ENCODE measurements at regions not wholly inside any gene's neighbourhood (a gene's known extent, or its start where the extent isn't known, plus 50 kb on each side); places are given as distances from the start of the nearest gene placed in this dataset.
"Not testable (repeated sequence)": the region's sequence is repeated elsewhere in the genome, so short reads cannot be mapped to it uniquely, and the experiment has no call there.

DNA sequence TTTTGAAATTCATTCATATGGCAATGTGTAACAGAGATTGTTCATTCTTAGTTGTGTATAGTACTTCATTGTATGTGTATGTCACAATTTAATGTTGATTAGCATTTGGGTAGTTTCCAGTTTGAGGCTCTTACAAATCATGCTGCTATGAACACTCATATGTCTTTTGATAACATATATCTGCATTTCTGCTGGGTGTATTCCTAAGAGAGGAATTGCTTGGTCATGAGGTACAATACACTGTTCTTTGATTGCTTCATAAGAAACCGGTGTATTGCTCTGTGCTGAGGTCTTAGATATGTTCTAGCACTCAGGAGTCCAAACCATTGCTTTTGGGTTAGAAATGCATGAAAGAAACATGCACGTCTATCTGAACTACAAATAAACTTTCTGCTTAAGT is 492.9 kb upstream of the JAG1 start:
- Histone ChIP-seq H3K27me3 (no peaks in the 10 kb centered on the region), H3K4me3 (no peak overlapping the region), H3K36me3 (no peaks in the 10 kb centered on the region), H4K20me1 (no peaks in the 10 kb centered on the region), H3K4me1 (no peaks in the 10 kb centered on the region), H3K9ac (no peak overlapping the region), H3K27ac (no peak overlapping the region), H3K9me3 (no peaks in the 10 kb centered on the region), H3K4me2 (no peak overlapping the region)
- TF ChIP-seq Cebpa-rat (IDR thresholded peaks at IDR 0.05), result no peak

GRCh38 chr20:11168026-11168425 is 494.2 kb upstream of the JAG1 start:
- TF ChIP-seq Cebpa-rat (IDR thresholded peaks at IDR 0.05), result no peak
- Histone ChIP-seq H4K20me1 (no peaks in the 10 kb centered on the region), H3K4me3 (no peak overlapping the region), H3K4me2 (no peak overlapping the region), H3K27me3 (no peaks in the 10 kb centered on the region), H3K36me3 (no peaks in the 10 kb centered on the region), H3K4me1 (no peaks in the 10 kb centered on the region), H3K9ac (no peak overlapping the region), H3K9me3 (no peaks in the 10 kb centered on the region), H3K27ac (no peak overlapping the region)

GRCh38 chr20:11170025-11170424 is 496.2 kb upstream of the JAG1 start:
- Histone ChIP-seq H3K4me2 (no peak overlapping the region), H3K4me3 (no peak overlapping the region), H3K36me3 (no peaks in the 10 kb centered on the region), H3K9me3 (no peaks in the 10 kb centered on the region), H3K27ac (no peak overlapping the region), H3K27me3 (no peaks in the 10 kb centered on the region), H3K4me1 (no peaks in the 10 kb centered on the region), H4K20me1 (no peaks in the 10 kb centered on the region), H3K9ac (no peak overlapping the region)
- TF ChIP-seq Cebpa-rat (IDR thresholded peaks at IDR 0.05), result no peak

- no peak overlapping the region for H3K27ac ChIP-seq
- no peak overlapping the region for H3K4me3 ChIP-seq
- no peaks in the 10 kb centered on the region for H3K27me3 ChIP-seq
- H3K9ac ChIP-seq, result no peak overlapping the region
- no peaks in the 10 kb centered on the region for H3K36me3 ChIP-seq
- no peak for TF ChIP-seq Cebpa-rat (IDR thresholded peaks at IDR 0.05)
- no peaks in the 10 kb centered on the region for H4K20me1 ChIP-seq
- no peaks in the 10 kb centered on the region for H3K9me3 ChIP-seq
- H3K4me2 ChIP-seq, result no peak overlapping the region
- no peaks in the 10 kb centered on the region for H3K4me1 ChIP-seq
Measured at GRCh38 chr20:11170565-11170964, 496.8 kb upstream of the JAG1 start.

DNA sequence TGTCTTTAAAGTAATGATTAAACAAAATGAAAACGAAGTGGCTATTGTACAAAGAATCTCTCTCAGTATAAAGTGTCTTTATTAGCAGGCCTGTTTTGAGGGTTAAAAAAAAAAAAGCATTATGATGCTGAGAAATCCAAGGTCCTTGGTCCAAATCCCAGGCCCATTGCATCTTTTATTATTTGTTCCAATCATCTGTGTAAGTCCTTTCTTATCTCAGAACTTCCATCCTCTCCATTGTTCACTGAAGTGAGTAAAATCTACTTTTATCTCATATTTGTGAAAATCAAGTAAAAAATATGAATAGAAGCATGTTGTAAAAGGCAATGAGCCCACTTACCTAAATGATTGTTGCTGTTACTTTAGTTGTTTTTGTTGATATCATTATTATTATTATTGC is 499.1 kb upstream of the JAG1 start:
- no peaks in the 10 kb centered on the region for H3K9me3 ChIP-seq
- no peak overlapping the region for H3K4me2 ChIP-seq
- H4K20me1 ChIP-seq, result no peaks in the 10 kb centered on the region
- H3K36me3 ChIP-seq, result no peaks in the 10 kb centered on the region
- TF ChIP-seq Cebpa-rat (IDR thresholded peaks at IDR 0.05), result no peak
- no peak overlapping the region for H3K27ac ChIP-seq
- no peak overlapping the region for H3K9ac ChIP-seq
- no peaks in the 10 kb centered on the region for H3K27me3 ChIP-seq
- no peaks in the 10 kb centered on the region for H3K4me1 ChIP-seq
- no peak overlapping the region for H3K4me3 ChIP-seq

DNA sequence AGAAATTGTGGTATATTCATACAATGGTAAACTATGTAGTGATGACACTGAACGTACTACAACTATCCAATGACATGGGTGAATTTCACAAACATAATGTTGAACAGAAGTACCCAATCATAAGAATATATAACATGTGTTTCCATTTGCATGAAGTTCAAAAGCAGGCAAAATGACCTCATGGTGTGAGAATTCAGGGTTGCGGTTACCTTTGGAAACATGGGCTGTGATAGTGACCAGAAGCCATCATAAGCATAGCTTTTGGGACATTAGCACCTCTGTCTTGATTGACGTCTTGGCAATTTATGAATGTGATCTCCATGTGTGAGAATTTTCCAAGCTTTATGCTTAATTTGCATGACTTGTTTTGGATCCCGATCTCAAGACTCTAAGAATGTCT is 500.1 kb upstream of the JAG1 start:
- Histone ChIP-seq H3K36me3 (no peaks in the 10 kb centered on the region), H3K27me3 (no peaks in the 10 kb centered on the region), H3K4me1 (no peaks in the 10 kb centered on the region), H3K27ac (no peak overlapping the region), H3K4me3 (no peak overlapping the region), H3K4me2 (no peak overlapping the region), H4K20me1 (no peaks in the 10 kb centered on the region), H3K9ac (no peak overlapping the region), H3K9me3 (no peaks in the 10 kb centered on the region)
- no peak for TF ChIP-seq Cebpa-rat (IDR thresholded peaks at IDR 0.05)

DNA sequence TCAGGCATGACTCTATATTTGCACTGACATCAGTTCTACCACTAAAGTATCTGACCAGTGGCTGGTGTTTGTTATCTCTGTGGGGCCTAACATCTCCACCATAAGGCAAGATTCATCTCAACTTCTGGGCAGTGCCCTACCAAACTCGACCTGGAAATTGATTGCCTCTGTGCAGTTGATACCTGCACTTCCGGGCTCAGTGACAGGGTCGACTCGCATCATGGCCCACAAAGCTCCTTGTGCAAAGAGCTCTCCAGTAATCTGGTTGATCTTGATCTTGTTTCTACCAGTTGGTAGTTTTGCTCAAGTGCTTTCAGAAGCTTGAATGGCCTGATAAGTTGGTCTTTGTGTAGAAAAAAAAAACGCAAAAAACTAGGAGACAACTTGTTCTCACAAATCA is 501.1 kb upstream of the JAG1 start:
- H3K36me3 ChIP-seq, result no peaks in the 10 kb centered on the region
- no peak overlapping the region for H3K27ac ChIP-seq
- TF ChIP-seq Cebpa-rat (IDR thresholded peaks at IDR 0.05), result no peak
- no peaks in the 10 kb centered on the region for H3K27me3 ChIP-seq
- H3K9me3 ChIP-seq, result no peaks in the 10 kb centered on the region
- H4K20me1 ChIP-seq, result no peaks in the 10 kb centered on the region
- H3K4me1 ChIP-seq, result no peaks in the 10 kb centered on the region
- H3K9ac ChIP-seq, result no peak overlapping the region
- H3K4me2 ChIP-seq, result no peak overlapping the region
- H3K4me3 ChIP-seq, result no peak overlapping the region

- no peak for TF ChIP-seq Cebpa-rat (IDR thresholded peaks at IDR 0.05)
- no peak overlapping the region for H3K4me2 ChIP-seq
- no peaks in the 10 kb centered on the region for H3K27me3 ChIP-seq
- H3K9me3 ChIP-seq, result peaks cover 6% of the 10 kb centered on the region; the same call in 1 of the 2 replicates
- H3K4me1 ChIP-seq, result no peaks in the 10 kb centered on the region
- H3K36me3 ChIP-seq, result no peaks in the 10 kb centered on the region
- no peaks in the 10 kb centered on the region for H4K20me1 ChIP-seq
- no peak overlapping the region for H3K27ac ChIP-seq
- no peak overlapping the region for H3K4me3 ChIP-seq
- H3K9ac ChIP-seq, result no peak overlapping the region
Measured at GRCh38 chr20:11176431-11176830, 502.6 kb upstream of the JAG1 start.

DNA sequence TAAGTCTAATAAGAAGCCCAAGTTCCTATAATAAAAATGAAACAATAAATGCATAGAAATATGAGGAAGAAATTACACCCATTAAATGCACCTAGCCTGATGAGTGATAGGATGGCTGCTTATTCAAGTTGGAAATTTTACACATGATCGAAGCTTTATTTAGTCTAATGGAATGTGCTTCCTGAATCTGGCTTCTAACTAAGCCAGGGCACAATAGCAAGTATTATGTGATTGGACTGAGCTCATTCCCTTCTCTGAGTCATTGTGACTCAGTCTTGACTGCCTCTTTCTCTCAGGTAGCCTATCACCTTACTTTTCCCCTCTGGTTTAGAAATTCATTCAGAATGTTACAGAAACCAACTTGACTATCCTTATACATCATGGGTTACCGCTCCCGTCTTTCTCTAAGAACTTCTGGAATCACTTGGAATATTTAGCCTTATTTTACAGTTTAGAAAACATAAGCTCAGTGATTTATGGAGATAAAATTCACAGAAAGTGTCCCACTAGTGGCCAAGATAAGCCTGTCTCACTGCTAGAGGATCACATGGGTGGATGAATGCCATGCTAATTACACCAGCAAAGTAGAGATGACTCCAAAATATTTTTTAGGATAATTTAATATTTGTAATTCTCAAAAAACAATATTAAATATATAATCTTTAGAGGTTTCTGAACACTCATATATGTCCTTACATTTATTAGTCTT is 505.3 kb upstream of the JAG1 start:
- no peaks in the 10 kb centered on the region for H4K20me1 ChIP-seq
- H3K27ac ChIP-seq, result no peak overlapping the region
- no peak for TF ChIP-seq Cebpa-rat (IDR thresholded peaks at IDR 0.05)
- no peaks in the 10 kb centered on the region for H3K27me3 ChIP-seq
- H3K36me3 ChIP-seq, result no peaks in the 10 kb centered on the region
- H3K9me3 ChIP-seq, result peaks cover 6% of the 10 kb centered on the region; the same call in 1 of the 2 replicates
- H3K9ac ChIP-seq, result no peak overlapping the region
- no peaks in the 10 kb centered on the region for H3K4me1 ChIP-seq
- no peak overlapping the region for H3K4me2 ChIP-seq
- H3K4me3 ChIP-seq, result no peak overlapping the region

- Histone ChIP-seq H3K9me3 (peaks cover 8% of the 10 kb centered on the region; the same call in 1 of the 2 replicates), H3K4me1 (no peaks in the 10 kb centered on the region), H3K27ac (no peak overlapping the region), H3K27me3 (no peaks in the 10 kb centered on the region), H3K4me3 (no peak overlapping the region), H3K36me3 (no peaks in the 10 kb centered on the region), H4K20me1 (no peaks in the 10 kb centered on the region), H3K4me2 (no peak overlapping the region), H3K9ac (no peak overlapping the region)
- TF ChIP-seq Cebpa-rat (IDR thresholded peaks at IDR 0.05), result no peak
Measured at GRCh38 chr20:11180186-11180585, 506.4 kb upstream of the JAG1 start.

DNA sequence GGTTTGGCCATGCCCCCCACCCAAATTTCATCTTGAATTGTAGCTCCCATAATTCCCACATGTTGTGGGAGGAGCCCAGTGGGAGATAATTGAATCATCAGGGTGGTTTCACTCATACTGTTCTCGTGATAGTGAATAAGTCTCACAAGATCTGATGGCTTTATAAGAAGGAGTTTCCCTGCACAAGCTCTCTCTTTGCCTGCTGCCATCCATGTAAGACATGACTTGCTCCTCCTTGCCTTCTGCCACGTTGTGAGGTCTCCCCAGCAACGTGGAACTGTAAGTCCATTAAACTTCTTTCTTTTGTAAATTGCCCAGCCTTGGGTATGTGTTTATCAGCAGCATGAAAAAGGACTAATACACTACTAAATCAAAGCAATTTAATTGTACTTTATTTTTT is 507.3 kb upstream of the JAG1 start:
- H3K9me3 ChIP-seq, result peaks cover 12% of the 10 kb centered on the region; the same call in 1 of the 2 replicates
- H3K36me3 ChIP-seq, H3K27ac ChIP-seq, H4K20me1 ChIP-seq, H3K4me2 ChIP-seq, H3K4me1 ChIP-seq, H3K9ac ChIP-seq, H3K27me3 ChIP-seq, H3K4me3 ChIP-seq: not testable (repeated sequence)
